Epithelial cell of proximal tubule (primary cell): ENCODE measurements at regions not wholly inside any gene's neighbourhood (a gene's known extent, or its start where the extent isn't known, plus 50 kb on each side); places are given as distances from the start of the nearest gene placed in this dataset.

Experiments
- DNase-seq: peaks from one replicate; pipeline ENCODE4 v3.0.0-alpha.2; 2011; ENCODE audit warnings: low read depth
- H3K4me3 ChIP-seq: 2 replicates; pipeline ENCODE4 v1.5.1; 2011; ENCODE audit warnings: low read depth, mild to moderate bottlenecking, low read length
- CTCF ChIP-seq: conservative IDR thresholded peaks from 2 replicates; pipeline ENCODE4 v1.5.1; 2012; ENCODE audit warnings: low read depth, mild to moderate bottlenecking, low read length

GRCh38 chr11:93268287-93269040 lies 62.1 kb upstream of the DEUP1 start:
- no peak overlapping the region for H3K4me3 ChIP-seq
- no peak for TF ChIP-seq CTCF
- DNase-seq: no peak

- no peak for DNase-seq
- no peak overlapping the region for H3K4me3 ChIP-seq
- no peak for TF ChIP-seq CTCF
These were observed 58.9 kb upstream of the DEUP1 start for GRCh38 chr11:93271596-93271995.

GRCh38 chr11:93274851-93275250 lies 55.7 kb upstream of the DEUP1 start:
- DNase-seq: no peak
- no peak overlapping the region for H3K4me3 ChIP-seq
- no peak for TF ChIP-seq CTCF

GRCh38 chr11:93278976-93279375 lies 51.6 kb upstream of the DEUP1 start:
- H3K4me3 ChIP-seq: no peak overlapping the region

GRCh38 chr11:93279851-93280347 lies 50.6 kb upstream of the DEUP1 start:
- TF ChIP-seq CTCF: no peak
- H3K4me3 ChIP-seq: no peak overlapping the region
- peak; percentile 83 for DNase-seq

More at GRCh38 chr11:93278976-93279375, 51.6 kb upstream of the DEUP1 start:
- DNase-seq: no peak
- no peak for TF ChIP-seq CTCF
